Hematopoietic multipotent progenitor cell treated with erythropoietin and hydrocortisone succinate and interleukin-3 and kit ligand, for 4 days (in vitro differentiated cells): ENCODE measurements at regions not wholly inside any gene's neighbourhood (a gene's known extent, or its start where the extent isn't known, plus 50 kb on each side); places are given as distances from the start of the nearest gene placed in this dataset.
"Not testable (repeated sequence)": the region's sequence is repeated elsewhere in the genome, so short reads cannot be mapped to it uniquely, and the experiment has no call there.

Source experiments
- DNase-seq: peaks from one replicate; pipeline ENCODE4 v3.0.0-alpha.2; 2015

GRCh38 chr6:140339084-140339483 lies 964.6 kb upstream of the CITED2 start:
- not testable (repeated sequence) for DNase-seq

DNA sequence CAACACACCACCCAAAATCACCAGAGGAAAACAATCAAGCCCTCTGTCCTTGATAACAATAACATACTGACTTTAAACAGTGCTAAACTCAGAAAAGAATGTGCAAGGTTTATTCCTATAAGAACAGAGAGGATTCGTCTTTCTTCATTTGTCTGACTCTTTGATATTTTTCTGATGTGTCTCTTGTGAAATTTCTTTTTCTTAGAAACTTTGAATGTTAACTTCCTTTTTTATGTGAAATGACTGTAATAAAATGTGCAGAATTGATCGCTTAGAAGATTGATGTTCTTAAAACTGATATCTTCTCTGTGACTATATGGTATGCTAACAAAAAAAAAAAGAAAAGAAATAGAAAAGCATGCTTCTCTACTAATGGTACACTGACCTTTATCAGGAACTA lies 947.4 kb upstream of the CITED2 start:
- peak; percentile 68 for DNase-seq

DNA sequence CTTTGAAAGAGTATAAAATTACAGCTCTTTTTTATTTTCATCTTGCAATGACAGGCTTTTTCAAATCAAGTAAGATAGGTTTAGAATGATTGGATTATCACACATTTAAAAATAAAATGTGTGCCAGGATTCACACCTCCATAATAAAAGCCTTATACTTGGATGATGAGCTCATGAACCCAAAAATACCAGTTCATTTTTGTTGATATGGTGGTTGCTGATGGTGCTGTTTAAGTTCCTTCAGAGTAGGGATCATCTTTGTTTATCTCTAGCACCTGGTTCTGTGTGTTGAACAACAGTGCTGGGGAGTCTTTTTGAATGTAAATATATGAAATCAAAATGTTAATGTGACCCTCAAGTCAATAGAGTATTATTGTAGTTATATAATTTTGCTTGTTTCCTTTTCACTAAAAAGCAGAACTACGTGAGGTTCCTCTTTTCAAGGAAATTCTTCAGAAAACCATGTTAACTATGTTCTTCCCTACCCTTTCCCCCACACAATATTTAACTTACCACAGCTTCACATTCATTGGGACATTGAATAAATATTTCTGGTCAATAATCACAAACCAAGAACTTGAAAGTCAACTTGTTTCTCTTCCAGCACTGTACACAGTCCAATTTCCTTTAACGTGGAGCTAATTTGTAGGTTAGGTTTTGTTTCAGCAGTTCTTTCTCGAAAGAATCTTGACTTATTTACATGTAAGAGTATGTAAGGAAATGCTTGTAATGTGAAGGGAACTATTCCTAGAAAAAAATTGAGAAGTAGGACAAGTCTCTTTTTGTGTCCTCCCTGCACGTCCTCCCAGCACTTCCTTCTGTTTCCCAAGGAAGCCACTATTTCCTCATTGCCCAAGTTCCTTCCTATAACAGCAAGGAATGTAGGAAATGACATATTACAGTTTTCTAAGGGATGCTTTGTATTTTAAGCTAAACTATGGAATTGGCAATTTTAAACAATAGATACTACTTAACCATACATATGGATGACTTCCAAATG lies 945.9 kb upstream of the CITED2 start:
- peak; percentile 78 for DNase-seq

GRCh38 chr6:140319209-140319608 lies 944.8 kb upstream of the CITED2 start:
- DNase-seq: no peak

- DNase-seq: no peak
These were observed 944.0 kb upstream of the CITED2 start for GRCh38 chr6:140318408-140318807.

DNA sequence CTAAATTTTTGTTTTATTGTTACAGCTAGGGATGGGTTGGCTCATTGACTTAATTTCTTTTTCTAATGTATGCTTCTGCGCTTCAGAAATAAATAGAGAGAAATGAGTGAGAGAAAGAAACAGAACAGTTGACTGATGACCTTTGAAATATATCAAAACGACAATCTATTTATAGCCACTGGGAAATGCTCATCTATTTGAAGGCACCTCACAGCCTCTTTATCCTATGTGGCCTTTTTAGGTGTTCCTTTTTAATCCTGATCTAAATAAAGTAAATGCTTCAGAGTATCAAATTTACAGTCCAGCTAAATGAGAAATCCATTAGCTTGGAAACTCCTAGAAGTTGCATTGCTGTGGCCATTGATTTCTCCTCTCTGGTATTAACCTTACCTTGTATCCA lies 943.5 kb upstream of the CITED2 start:
- DNase-seq: no peak

DNA sequence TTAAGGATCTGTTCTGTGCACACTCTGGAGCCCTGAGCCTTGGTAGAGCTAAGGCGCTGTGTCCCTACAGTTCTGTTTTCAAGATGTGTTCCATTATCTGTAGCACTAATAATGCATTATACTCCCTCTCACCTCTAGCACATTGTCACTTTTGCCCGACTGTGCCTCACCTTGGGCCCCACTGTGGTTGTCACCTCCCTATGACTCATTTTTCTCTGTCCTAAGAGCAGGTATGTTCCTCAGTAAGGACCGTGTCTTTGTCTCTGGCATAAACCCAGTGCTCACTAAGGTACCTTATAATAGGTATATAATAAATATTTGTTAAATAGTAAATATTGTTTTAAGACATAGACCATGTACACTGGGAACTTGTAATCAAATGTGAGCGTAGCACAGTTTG lies 942.5 kb upstream of the CITED2 start:
- no peak for DNase-seq

DNA sequence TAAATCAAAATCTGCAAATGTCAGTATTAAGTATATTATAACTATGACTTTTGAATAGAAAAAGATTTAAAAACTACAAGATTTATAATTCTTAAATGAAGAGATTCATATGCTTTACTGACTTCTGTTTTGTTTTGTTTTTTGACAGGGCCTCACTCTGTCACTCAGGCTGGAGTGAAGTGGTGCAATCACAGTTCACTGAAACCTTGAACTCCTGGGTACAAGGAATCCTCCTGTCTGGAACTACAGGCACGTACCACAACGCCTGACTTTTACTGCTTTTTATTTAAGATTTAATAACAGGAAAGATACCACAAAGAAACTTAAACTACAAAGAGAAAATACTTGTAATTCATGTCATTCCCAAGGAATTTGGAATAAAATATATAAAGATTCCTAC lies 940.2 kb upstream of the CITED2 start:
- DNase-seq: no peak

DNA sequence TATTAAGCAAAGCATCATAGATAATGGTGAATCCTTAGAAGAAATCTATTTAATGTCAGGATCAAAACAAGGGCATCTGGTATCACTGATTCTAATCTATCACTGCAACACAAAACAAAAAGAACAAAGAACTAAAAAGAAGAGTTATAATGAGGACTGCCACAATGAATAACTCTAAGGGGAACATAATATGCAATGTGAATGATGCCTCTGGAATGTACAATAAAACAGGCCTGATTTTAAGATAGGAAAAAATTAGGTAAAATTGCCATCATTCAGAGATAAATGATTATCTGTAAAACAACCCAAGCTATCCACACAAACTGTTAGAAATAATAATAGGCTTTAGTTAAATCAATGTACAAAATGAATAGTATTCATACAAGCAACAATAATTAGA lies 936.7 kb upstream of the CITED2 start:
- no peak for DNase-seq

DNA sequence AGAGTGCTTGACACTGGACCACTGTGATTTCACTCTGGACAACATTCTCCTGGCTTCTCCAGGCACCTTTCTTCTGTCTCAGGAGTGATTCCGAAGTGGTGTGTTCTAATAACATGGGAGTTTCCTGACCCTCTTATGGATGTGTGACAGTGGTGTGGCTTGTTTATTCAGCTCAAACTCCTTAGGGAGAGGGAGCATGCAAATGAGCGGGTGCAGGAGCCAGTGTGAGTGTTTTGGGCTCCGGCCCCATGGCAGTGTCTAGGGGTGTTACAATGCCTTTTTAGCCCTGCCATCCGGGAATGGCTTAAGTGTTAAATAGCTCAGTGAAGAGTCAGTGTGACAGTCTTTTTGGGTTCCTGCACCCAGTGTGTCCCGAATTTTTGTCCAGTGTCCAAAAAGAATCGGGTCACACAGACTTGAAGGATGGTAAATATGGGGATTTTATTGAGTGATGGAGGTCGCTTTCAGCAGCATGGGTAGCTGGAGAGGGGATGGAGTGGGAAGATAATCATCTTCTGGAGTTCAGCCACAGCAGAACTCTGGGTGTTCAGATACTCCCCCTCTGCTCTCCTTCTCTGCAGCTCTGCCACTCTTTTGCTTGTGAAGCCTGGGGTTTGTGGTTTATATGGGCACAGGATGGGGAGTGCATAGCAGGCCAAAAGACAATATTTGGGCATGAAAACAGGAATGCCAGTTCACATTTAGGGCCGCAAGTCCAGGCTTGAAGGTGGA lies 928.9 kb upstream of the CITED2 start:
- no peak for DNase-seq

DNA sequence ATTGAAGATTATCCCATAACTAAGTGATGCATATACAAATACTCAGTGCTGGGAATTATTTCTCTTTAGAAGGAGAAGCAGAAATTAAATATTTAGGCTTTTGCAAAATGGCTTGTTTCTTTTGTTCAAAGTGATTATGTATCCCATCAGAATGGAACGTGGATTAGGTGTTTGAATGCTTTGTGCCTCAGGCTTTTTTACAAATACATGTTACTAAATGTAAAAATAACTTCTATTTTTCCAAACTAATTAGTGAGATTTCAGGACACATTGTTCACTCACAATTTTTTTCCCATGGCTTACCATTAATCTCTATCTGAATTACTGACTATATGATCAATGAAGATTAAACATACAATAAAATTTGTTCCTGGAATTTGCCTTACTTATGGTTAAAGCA lies 925.9 kb upstream of the CITED2 start:
- no peak for DNase-seq

- no peak for DNase-seq
These were observed 914.7 kb upstream of the CITED2 start for GRCh38 chr6:140289186-140289585.

- DNase-seq: no peak
These were observed 911.7 kb upstream of the CITED2 start for GRCh38 chr6:140285998-140286690.

DNA sequence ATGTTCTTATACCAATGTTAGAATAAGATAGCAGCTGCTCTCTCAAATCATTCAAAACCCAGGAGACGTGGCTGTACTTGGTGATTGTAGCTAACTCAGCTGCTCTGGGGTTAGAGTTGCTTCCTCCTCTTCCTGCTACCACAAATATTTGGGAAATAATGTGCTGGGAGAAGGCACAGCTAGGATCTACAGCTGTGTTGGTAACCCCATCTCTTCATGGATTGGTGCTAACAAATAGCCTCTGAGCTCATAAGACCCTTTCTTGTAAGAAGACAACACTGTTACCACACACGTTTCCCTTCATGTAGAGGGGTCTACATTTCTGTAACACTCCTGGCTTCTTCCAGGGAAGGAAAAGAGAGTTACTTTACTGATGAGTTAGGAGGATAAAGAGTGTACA lies 911.0 kb upstream of the CITED2 start:
- DNase-seq: peak; percentile 2

- DNase-seq: peak; percentile 27
These were observed 910.4 kb upstream of the CITED2 start for GRCh38 chr6:140284871-140285270.

DNA sequence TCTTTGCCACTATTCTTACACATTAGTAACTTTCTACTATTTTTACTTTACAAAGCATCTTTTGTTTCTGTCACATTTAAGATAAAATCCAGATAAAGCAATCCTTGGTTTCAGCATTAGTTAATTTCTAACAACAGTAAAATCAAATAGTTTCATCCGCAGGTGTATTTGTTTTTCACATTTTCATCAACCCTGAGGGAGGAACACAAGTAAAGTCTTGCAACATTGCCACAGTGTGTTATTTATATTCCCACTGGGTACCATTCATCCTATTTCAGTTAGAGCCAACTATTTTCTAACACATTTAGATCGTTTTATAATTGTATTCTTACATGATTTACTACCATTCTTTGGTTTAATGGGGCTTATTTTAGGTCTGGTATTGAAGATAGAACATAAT lies 908.7 kb upstream of the CITED2 start:
- no peak for DNase-seq

- DNase-seq: no peak
These were observed 907.3 kb upstream of the CITED2 start for GRCh38 chr6:140281767-140282166.

GRCh38 chr6:140281236-140281635 lies 906.8 kb upstream of the CITED2 start:
- DNase-seq: no peak

DNA sequence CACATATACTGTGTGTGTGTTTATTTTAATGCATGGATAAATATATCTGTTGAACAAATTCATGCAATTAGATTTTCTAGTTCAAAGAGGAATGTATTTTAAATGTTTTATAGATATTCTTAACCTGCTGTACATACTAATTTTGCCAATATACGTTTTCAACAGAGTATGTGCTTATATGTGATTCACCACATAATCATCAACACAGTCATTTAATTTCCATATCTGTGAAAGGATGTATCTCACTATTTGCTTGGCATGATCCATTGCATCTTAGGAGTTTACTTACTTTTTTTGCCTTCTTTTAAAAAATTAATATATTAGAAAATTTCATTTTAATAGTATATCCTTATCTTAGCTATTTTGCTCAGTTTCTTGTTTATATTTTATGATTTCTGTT lies 902.3 kb upstream of the CITED2 start:
- no peak for DNase-seq

GRCh38 chr6:140276133-140276532 lies 901.7 kb upstream of the CITED2 start:
- peak; percentile 4 for DNase-seq

- DNase-seq: no peak
These were observed 901.3 kb upstream of the CITED2 start for GRCh38 chr6:140275725-140276124.

- DNase-seq: no peak
These were observed 900.1 kb upstream of the CITED2 start for GRCh38 chr6:140274548-140274947.

- no peak for DNase-seq
These were observed 897.4 kb upstream of the CITED2 start for GRCh38 chr6:140271759-140272377.
